NT2/D1 (cell line): ENCODE measurements at regions not wholly inside any gene's neighbourhood (a gene's known extent, or its start where the extent isn't known, plus 50 kb on each side); places are given as distances from the start of the nearest gene placed in this dataset.

Experiments used
- DNase-seq: peaks from one replicate; pipeline ENCODE4 v3.0.0-alpha.2; 2011; ENCODE audit warnings: low read depth, low spot score
- H3K27me3 ChIP-seq: 2 replicates; pipeline ENCODE4 v1.6.0; 2011; ENCODE audit warnings: mild to moderate bottlenecking; ENCODE audit not compliant: insufficient read length, insufficient read depth
- H3K36me3 ChIP-seq: 2 replicates; pipeline ENCODE4 v1.6.1; 2011; ENCODE audit warnings: mild to moderate bottlenecking, low read length, mixed read lengths; ENCODE audit not compliant: insufficient read depth, insufficient read length
- H3K4me1 ChIP-seq: 2 replicates; pipeline ENCODE4 v1.5.1; 2011; ENCODE audit not compliant: insufficient read depth, insufficient read length
- H3K4me3 ChIP-seq: 2 replicates; pipeline ENCODE4 v1.5.1; 2011; ENCODE audit warnings: low read depth; ENCODE audit not compliant: insufficient read length
- H3K9ac ChIP-seq: 2 replicates; pipeline ENCODE4 v1.6.0; 2011; ENCODE audit warnings: low read depth; ENCODE audit not compliant: insufficient read length
- H3K9me3 ChIP-seq: 2 replicates; pipeline ENCODE4 v1.5.1; 2011; ENCODE audit warnings: mild to moderate bottlenecking, low read length; ENCODE audit not compliant: insufficient read depth
- SUZ12 ChIP-seq: IDR thresholded peaks from 2 replicates; pipeline ENCODE4 v1.6.1; 2011; ENCODE audit not compliant: insufficient read length, insufficient read depth; ENCODE audit errors: extremely low read depth
- YY1 ChIP-seq: IDR thresholded peaks from 2 replicates; pipeline ENCODE4 v1.6.1; 2011; ENCODE audit not compliant: insufficient read length, insufficient read depth
- ZNF274 ChIP-seq: IDR thresholded peaks from 2 replicates; pipeline ENCODE4 v1.6.1; 2011; ENCODE audit warnings: mild to moderate bottlenecking, low read depth, low read length

DNA sequence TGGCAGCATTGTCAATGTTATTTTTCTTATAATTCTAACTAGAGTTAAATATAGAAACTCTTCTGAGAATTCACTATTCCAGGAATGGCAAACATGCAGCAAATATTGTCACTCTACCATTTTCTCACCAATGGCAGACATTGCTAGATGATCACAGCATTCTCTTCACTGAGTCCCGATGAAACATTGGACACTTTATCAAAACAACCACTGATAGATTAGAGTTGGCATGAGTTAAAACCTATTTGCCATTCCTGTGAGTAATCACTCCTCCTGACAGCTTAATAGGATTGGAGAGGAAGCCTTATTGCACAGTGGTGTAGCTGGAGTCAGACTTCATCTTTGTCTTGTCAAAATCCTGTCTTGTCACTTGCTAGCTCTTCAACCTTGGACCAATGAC, 163.9 kb upstream of the THUMPD2 start:
- DNase-seq: no peak
- H3K9me3 ChIP-seq: no peaks in the 10 kb centered on the region
- no peaks in the 10 kb centered on the region for H3K4me1 ChIP-seq
- no peak overlapping the region for H3K4me3 ChIP-seq
- H3K36me3 ChIP-seq: no peaks in the 10 kb centered on the region
- no peak overlapping the region for H3K9ac ChIP-seq
- no peak for TF ChIP-seq YY1
- TF ChIP-seq ZNF274: no peak
- no peak for TF ChIP-seq SUZ12
- H3K27me3 ChIP-seq: no peaks in the 10 kb centered on the region

DNA sequence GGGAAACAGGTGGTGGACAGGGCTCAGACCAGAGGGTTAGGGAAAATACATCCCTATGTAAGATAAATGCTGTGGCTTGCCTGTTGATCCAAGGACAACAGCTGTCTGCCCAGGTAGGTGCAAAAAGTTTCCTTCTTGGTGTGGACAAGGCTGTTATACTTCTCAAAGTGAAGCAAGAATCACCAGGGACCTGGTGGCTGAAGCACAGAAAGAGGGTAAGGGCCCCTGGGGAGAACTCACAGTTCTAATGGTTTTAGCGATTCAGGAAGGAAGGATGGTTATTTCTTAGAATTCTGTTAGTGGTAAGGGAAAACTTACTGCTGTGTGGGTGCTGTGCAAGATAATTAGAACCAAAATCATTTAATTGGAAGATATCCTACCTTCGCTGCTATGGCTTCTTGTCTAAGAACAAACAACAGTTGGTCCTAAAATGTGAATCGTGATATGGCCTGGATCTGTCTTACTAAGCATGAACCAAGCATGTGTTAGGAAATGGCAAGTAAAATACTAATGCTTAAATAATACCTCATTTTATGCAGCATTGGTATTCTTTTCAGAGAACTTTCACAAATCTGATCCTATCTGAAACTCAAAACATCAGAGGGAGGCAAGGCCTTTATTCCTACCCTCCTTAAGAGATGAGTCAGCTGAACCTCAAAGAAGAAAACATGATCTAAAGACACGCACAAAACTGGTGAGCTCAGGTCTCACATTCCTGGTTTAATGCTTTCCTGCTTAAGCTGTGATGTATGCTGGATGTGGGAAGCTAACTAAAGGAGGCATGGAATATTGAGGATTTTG, 159.2 kb upstream of the THUMPD2 start:
- no peak for DNase-seq
- Histone ChIP-seq H3K9ac (no peak overlapping the region), H3K27me3 (no peaks in the 10 kb centered on the region), H3K4me3 (no peak overlapping the region), H3K36me3 (no peaks in the 10 kb centered on the region), H3K9me3 (no peaks in the 10 kb centered on the region), H3K4me1 (no peaks in the 10 kb centered on the region)
- no peak for TF ChIP-seq ZNF274
- no peak for TF ChIP-seq SUZ12
- TF ChIP-seq YY1: no peak

DNA sequence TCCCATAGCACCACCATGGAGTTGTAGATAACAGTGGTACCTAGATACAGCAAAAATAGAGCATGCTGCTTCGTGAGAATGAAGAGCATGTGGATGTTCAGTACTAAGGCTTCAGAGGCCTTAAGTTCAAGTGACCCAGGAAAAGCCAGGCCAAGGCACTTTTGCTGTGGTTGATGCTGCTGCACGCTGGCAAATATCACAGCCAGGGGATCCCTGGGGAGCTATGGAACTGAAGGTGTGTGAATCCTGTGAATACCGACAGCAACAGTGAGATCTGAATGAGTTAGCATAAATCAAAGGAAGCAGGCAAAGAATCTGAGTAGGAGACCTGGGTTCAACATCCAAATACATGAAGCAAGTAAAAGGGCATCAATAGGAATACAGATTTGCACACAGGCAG, 158.6 kb upstream of the THUMPD2 start:
- Histone ChIP-seq H3K9me3 (no peaks in the 10 kb centered on the region), H3K27me3 (no peaks in the 10 kb centered on the region), H3K9ac (no peak overlapping the region), H3K36me3 (no peaks in the 10 kb centered on the region), H3K4me3 (no peak overlapping the region), H3K4me1 (no peaks in the 10 kb centered on the region)
- no peak for DNase-seq
- TF ChIP-seq SUZ12: no peak
- TF ChIP-seq ZNF274: no peak

DNA sequence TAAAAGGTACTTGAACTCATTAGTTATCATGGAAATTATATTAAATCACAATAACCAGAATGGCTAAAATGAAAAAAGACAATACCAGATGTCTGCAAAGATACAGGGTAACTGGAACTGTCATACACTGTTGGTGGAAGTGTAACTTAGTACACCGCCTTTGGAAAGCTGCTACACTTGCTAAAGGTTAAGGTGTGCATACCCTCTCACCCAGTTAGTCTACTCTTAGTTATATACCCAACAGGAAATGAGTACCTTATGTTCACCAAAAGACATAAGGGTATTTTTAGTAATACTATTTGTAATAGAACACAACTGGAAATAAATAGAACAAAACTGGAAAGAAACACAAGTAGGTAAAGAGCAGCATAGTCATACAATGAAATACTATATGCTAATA, 155.8 kb upstream of the THUMPD2 start:
- Histone ChIP-seq H3K4me3 (no peak overlapping the region), H3K27me3 (no peaks in the 10 kb centered on the region), H3K9ac (no peak overlapping the region), H3K36me3 (no peaks in the 10 kb centered on the region), H3K9me3 (no peaks in the 10 kb centered on the region), H3K4me1 (no peaks in the 10 kb centered on the region)
- TF ChIP-seq YY1: no peak
- no peak for TF ChIP-seq SUZ12
- TF ChIP-seq ZNF274: no peak
- no peak for DNase-seq

DNA sequence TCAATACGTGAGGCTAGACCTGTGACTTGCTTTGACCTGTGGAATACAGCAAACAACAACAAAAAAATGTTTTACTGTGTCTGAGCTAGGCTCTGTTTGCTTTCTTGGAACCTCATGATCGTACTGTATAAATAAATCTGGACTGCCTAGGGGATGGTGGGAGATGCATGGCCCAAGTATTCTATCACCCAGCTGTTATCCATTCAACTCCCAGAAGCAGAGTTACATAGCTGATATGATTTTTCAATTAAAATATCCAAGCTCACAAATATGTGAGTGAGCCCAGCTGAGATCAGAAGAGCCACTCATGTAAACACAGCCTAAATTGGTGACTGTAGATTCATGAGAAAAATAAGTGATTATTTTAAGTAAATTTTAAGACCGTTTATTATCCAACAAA, 154.1 kb upstream of the THUMPD2 start:
- Histone ChIP-seq H3K4me3 (no peak overlapping the region), H3K27me3 (no peaks in the 10 kb centered on the region), H3K9ac (no peak overlapping the region), H3K4me1 (no peaks in the 10 kb centered on the region), H3K36me3 (no peaks in the 10 kb centered on the region), H3K9me3 (no peaks in the 10 kb centered on the region)
- TF ChIP-seq SUZ12: no peak
- TF ChIP-seq ZNF274: no peak
- no peak for TF ChIP-seq YY1
- no peak for DNase-seq

DNA sequence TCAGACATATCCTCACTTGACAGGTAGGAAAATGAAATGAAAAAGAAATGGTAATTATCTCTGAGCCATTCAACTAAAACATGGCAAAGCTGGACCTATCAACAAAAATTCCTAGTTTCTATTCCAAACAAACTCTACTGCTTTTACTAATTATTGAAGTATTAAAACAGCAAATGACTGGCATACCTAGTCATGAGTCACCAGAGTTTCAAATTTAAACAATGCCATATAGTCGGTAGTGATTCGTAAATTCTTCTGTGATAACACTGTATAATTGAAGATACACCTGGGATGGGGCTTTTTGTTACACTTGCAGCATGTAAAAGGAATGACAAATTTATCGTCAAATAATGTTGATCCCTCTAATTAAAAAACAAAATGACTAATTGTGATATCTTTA, 153.1 kb upstream of the THUMPD2 start:
- no peak overlapping the region for H3K4me3 ChIP-seq
- TF ChIP-seq ZNF274 (no peak), YY1 (no peak), SUZ12 (no peak)
- H3K9ac ChIP-seq: no peak overlapping the region
- DNase-seq: no peak
- no peaks in the 10 kb centered on the region for H3K36me3 ChIP-seq
- H3K27me3 ChIP-seq: no peaks in the 10 kb centered on the region
- H3K4me1 ChIP-seq: no peaks in the 10 kb centered on the region
- no peaks in the 10 kb centered on the region for H3K9me3 ChIP-seq

DNA sequence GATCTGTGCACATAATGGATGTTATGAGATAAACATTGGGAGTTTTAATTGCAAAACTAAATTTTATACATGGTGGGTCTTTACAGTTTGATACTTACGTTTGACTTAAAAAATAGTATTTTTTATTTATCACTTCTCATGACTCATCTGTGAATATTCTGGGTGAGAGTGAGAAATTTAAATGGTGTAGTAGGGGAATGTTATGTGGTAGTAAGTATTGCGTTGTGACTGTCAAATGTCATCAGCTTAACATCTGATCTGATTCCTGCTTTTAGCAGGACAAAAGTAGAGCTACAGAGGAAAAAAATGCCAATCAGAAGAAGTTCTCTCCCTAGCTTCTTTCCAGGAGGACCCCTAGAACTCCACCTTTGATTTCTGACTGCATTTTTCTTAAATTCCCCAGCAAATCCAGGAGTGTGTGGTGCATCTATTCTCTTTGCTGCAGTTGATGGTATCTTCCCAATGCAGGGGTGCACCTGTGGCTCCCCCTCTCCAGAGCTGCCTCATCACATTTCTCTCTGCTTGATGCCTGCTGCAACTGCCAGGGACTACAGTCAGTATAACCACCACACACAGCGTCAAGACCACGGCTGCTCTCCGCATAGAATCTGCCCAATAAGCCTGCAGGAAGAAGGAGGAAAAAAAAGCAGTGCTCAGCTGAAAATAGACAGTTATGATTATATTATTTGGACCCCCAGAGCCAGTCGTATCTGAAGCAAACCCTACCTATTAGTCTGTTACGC, 151.3 kb upstream of the THUMPD2 start:
- Histone ChIP-seq H3K36me3 (no peaks in the 10 kb centered on the region), H3K4me1 (no peaks in the 10 kb centered on the region), H3K9ac (no peak overlapping the region), H3K9me3 (no peaks in the 10 kb centered on the region), H3K27me3 (no peaks in the 10 kb centered on the region), H3K4me3 (no peak overlapping the region)
- no peak for TF ChIP-seq YY1
- no peak for TF ChIP-seq SUZ12
- TF ChIP-seq ZNF274: no peak
- no peak for DNase-seq
